OCI-LY1 (cell line): ENCODE measurements at regions not wholly inside any gene's neighbourhood (a gene's known extent, or its start where the extent isn't known, plus 50 kb on each side); places are given as distances from the start of the nearest gene placed in this dataset.

ENCODE experiments used
- H2AFZ ChIP-seq: fragments of 200-600 bp; sonication (generic), shearing (Covaris generic); 2 replicates; pipeline ENCODE4 v1.6.0; 2014; ENCODE audit warnings: antibody characterized with exemption, mild to moderate bottlenecking, low read length
- H3F3A ChIP-seq: fragments of 200-600 bp; sonication (generic), shearing (Covaris generic); 2 replicates; pipeline ENCODE4 v1.6.0; 2014; ENCODE audit warnings: mild to moderate bottlenecking, antibody characterized with exemption, low read length, moderate library complexity; ENCODE audit not compliant: insufficient read depth
- H3K27ac ChIP-seq: fragments of 200-600 bp; sonication (generic); 2 replicates; pipeline ENCODE4 v1.5.1; 2014; ENCODE audit warnings: low read length, mixed run types, mild to moderate bottlenecking, low read depth; ENCODE audit not compliant: poor library complexity, severe bottlenecking
- H3K27me3 ChIP-seq: fragments of 200-600 bp; sonication (generic); 2 replicates; pipeline ENCODE4 v1.6.0; 2014; ENCODE audit warnings: antibody characterized with exemption, mild to moderate bottlenecking, low read length, moderate library complexity; ENCODE audit not compliant: insufficient read depth
- H3K36me3 ChIP-seq: fragments of 200-600 bp; sonication (generic); 2 replicates; pipeline ENCODE4 v1.6.1; 2014; ENCODE audit warnings: mild to moderate bottlenecking, antibody characterized with exemption, low read length, moderate library complexity, mixed read lengths; ENCODE audit not compliant: insufficient read depth
- H3K4me1 ChIP-seq: fragments of 200-600 bp; sonication (generic); 2 replicates; pipeline ENCODE4 v1.5.1; 2014; ENCODE audit warnings: mild to moderate bottlenecking, low read length, moderate library complexity; ENCODE audit not compliant: insufficient read depth, severe bottlenecking
- H3K4me2 ChIP-seq: fragments of 200-600 bp; sonication (generic), shearing (Covaris generic); 2 replicates; pipeline ENCODE4 v1.6.1; 2014; ENCODE audit warnings: low read length
- H3K4me3 ChIP-seq: fragments of 200-600 bp; sonication (generic); 2 replicates; pipeline ENCODE4 v1.5.1; 2014; ENCODE audit warnings: low read length, low read depth, mild to moderate bottlenecking, mixed read lengths; ENCODE audit not compliant: poor library complexity, severe bottlenecking
- H3K79me2 ChIP-seq: fragments of 200-600 bp; shearing (Covaris generic); 2 replicates; pipeline ENCODE4 v1.6.1; 2016; ENCODE audit warnings: mixed run types, low read length, mixed read lengths; ENCODE audit not compliant: insufficient read depth
- H3K9ac ChIP-seq: fragments of 200-600 bp; sonication (generic), shearing (Covaris generic); 2 replicates; pipeline ENCODE4 v1.6.1; 2014; ENCODE audit warnings: mild to moderate bottlenecking, low read length, mixed read lengths
- H3K9me2 ChIP-seq: fragments of 200-600 bp; sonication (generic), shearing (Covaris generic); 2 replicates; pipeline ENCODE4 v1.6.1; 2014; ENCODE audit warnings: low read depth, mild to moderate bottlenecking, low read length, mixed read lengths
- H3K9me3 ChIP-seq: fragments of 200-600 bp; shearing (Covaris generic); 2 replicates; pipeline ENCODE4 v1.6.1; 2014; ENCODE audit warnings: low read length, mixed read lengths
- H4K20me1 ChIP-seq: fragments of 200-600 bp; sonication (generic), shearing (Covaris generic); 2 replicates; pipeline ENCODE4 v1.6.0; 2016; ENCODE audit warnings: mild to moderate bottlenecking, low read length; ENCODE audit not compliant: insufficient read depth
- CTCF ChIP-seq: fragments of 200-600 bp; sonication (generic), shearing (Covaris generic); IDR thresholded peaks from 2 replicates; pipeline ENCODE4 v1.5.1; 2017; ENCODE audit warnings: mild to moderate bottlenecking, antibody characterized with exemption, low read length, moderate library complexity, mixed read lengths
- EZH2 ChIP-seq: fragments of 200-600 bp; sonication (generic), shearing (Covaris generic); IDR thresholded peaks from 2 replicates; pipeline ENCODE4 v1.8.0; 2017; ENCODE audit warnings: borderline replicate concordance, mixed run types, mild to moderate bottlenecking, antibody characterized with exemption, low read length, moderate library complexity, mixed read lengths

DNA sequence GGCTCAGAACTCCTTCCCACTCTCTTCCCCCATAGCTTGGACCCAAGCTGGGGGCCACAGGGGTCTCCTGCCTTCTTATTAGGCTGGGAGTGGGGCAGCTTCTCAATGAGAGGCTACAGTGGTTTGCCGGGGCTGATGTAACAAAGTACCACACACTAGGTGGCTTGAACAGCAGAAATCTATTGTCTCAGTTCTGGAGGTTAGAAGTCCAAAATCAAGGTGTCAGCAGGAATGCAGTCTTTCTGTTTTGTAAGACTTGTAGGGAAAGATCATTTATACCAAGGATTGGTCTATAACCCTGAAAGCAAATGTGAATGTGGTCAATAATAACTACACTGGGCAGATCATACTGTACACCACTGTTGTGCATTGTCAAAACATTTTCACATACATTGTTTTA lies 124.5 kb upstream of the ARHGAP5 start:
- Histone ChIP-seq H3K79me2 (no peaks in the 10 kb centered on the region), H3K9ac (no peak overlapping the region), H3K9me2 (no peaks in the 10 kb centered on the region), H3K4me1 (no peaks in the 10 kb centered on the region), H4K20me1 (no peaks in the 10 kb centered on the region), H3K27ac (no peak overlapping the region), H2AFZ (no peak overlapping the region), H3F3A (no peaks in the 10 kb centered on the region), H3K27me3 (no peaks in the 10 kb centered on the region), H3K36me3 (no peaks in the 10 kb centered on the region), H3K4me2 (no peak overlapping the region), H3K4me3 (no peak overlapping the region), H3K9me3 (no peaks in the 10 kb centered on the region)
- TF ChIP-seq EZH2 (no peak), CTCF (no peak)

- no peaks in the 10 kb centered on the region for H3K36me3 ChIP-seq
- no peak overlapping the region for H3K27ac ChIP-seq
- H3K4me1 ChIP-seq = no peaks in the 10 kb centered on the region
- H3K9me2 ChIP-seq = no peaks in the 10 kb centered on the region
- no peaks in the 10 kb centered on the region for H3K9me3 ChIP-seq
- H2AFZ ChIP-seq = no peak overlapping the region
- H3K9ac ChIP-seq = no peak overlapping the region
- no peaks in the 10 kb centered on the region for H3F3A ChIP-seq
- no peak overlapping the region for H3K4me2 ChIP-seq
- H4K20me1 ChIP-seq = no peaks in the 10 kb centered on the region
- H3K27me3 ChIP-seq = no peaks in the 10 kb centered on the region
- no peaks in the 10 kb centered on the region for H3K79me2 ChIP-seq
- no peak overlapping the region for H3K4me3 ChIP-seq
- TF ChIP-seq CTCF = no peak
- no peak for TF ChIP-seq EZH2
These were observed 123.9 kb upstream of the ARHGAP5 start for GRCh38 chr14:31953210-31953609.

DNA sequence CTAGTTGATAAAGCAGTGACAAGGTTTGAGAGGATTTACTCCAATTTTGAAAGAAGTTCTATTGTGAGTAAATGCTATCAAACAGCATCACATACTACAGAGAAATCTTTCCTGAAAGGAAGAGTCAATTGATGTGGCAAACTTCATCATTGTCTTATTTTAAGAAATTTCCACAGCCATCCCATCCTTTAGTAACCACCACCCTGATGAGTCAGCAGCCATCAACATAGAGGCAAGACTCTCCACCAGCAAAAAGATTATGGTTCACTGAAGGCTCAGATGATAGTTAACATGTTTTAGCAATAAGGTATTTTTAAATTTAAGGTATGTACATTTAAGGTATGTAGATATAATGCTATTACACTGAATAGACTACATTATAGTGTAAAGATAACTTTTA lies 122.1 kb upstream of the ARHGAP5 start:
- no peaks in the 10 kb centered on the region for H3K27me3 ChIP-seq
- H2AFZ ChIP-seq = no peak overlapping the region
- no peak overlapping the region for H3K4me2 ChIP-seq
- no peaks in the 10 kb centered on the region for H3K36me3 ChIP-seq
- no peaks in the 10 kb centered on the region for H3K79me2 ChIP-seq
- H3K4me1 ChIP-seq = no peaks in the 10 kb centered on the region
- H3K9ac ChIP-seq = no peak overlapping the region
- H3F3A ChIP-seq = no peaks in the 10 kb centered on the region
- no peak overlapping the region for H3K27ac ChIP-seq
- no peaks in the 10 kb centered on the region for H3K9me2 ChIP-seq
- TF ChIP-seq EZH2 (no peak), CTCF (no peak)
- H3K4me3 ChIP-seq = no peak overlapping the region
- no peaks in the 10 kb centered on the region for H4K20me1 ChIP-seq
- no peaks in the 10 kb centered on the region for H3K9me3 ChIP-seq
